8988T (cell line): ENCODE measurements at regions not wholly inside any gene's neighbourhood (a gene's known extent, or its start where the extent isn't known, plus 50 kb on each side); places are given as distances from the start of the nearest gene placed in this dataset.
A peak's percentile ranks its signal among the peaks of the same experiment; 100 is the strongest.
"Not testable (repeated sequence)": the region's sequence is repeated elsewhere in the genome, so short reads cannot be mapped to it uniquely, and the experiment has no call there.

ENCODE experiments used
- DNase-seq: peaks from one replicate; pipeline ENCODE4 v3.0.0; 2011

- no peak for DNase-seq
These were observed 67.7 kb downstream of the SMIM20 start for GRCh38 chr4:25981749-25982148.

GRCh38 chr4:25982962-25983361 lies 68.9 kb downstream of the SMIM20 start:
- no peak for DNase-seq

GRCh38 chr4:25984266-25984665 lies 70.2 kb downstream of the SMIM20 start:
- no peak for DNase-seq

- DNase-seq: no peak
These were observed 70.8 kb downstream of the SMIM20 start for GRCh38 chr4:25984796-25985195.

GRCh38 chr4:25986807-25987206 lies 72.8 kb downstream of the SMIM20 start:
- no peak for DNase-seq

- no peak for DNase-seq
These were observed 77.3 kb downstream of the SMIM20 start for GRCh38 chr4:25991340-25991739.

- peak; percentile 34 for DNase-seq
These were observed 79.6 kb downstream of the SMIM20 start for GRCh38 chr4:25993395-25994185.

- not testable (repeated sequence) for DNase-seq
These were observed 80.6 kb downstream of the SMIM20 start for GRCh38 chr4:25994577-25994976.

GRCh38 chr4:26000274-26000950 lies 86.4 kb downstream of the SMIM20 start:
- DNase-seq: no peak

- no peak for DNase-seq
These were observed 87.4 kb downstream of the SMIM20 start for GRCh38 chr4:26001413-26001812.

GRCh38 chr4:26001816-26002215 lies 87.8 kb downstream of the SMIM20 start:
- DNase-seq: no peak

- DNase-seq: no peak
These were observed 89.0 kb downstream of the SMIM20 start for GRCh38 chr4:26003056-26003455.

- no peak for DNase-seq
These were observed 90.3 kb downstream of the SMIM20 start for GRCh38 chr4:26004290-26004689.

GRCh38 chr4:26005764-26006163 lies 91.7 kb downstream of the SMIM20 start:
- no peak for DNase-seq

- no peak for DNase-seq
These were observed 94.7 kb downstream of the SMIM20 start for GRCh38 chr4:26008737-26009136.

- no peak for DNase-seq
These were observed 95.5 kb downstream of the SMIM20 start for GRCh38 chr4:26009502-26009901.

- DNase-seq: no peak
These were observed 96.3 kb downstream of the SMIM20 start for GRCh38 chr4:26010304-26010703.

GRCh38 chr4:26013629-26014028 lies 99.6 kb downstream of the SMIM20 start:
- DNase-seq: no peak

- DNase-seq: no peak
These were observed 101.2 kb downstream of the SMIM20 start for GRCh38 chr4:26015133-26015651.

- no peak for DNase-seq
These were observed 101.9 kb downstream of the SMIM20 start for GRCh38 chr4:26015906-26016305.

GRCh38 chr4:26017531-26017930 lies 103.5 kb downstream of the SMIM20 start:
- DNase-seq: no peak

- DNase-seq: not testable (repeated sequence)
These were observed 104.1 kb downstream of the SMIM20 start for GRCh38 chr4:26017961-26018700.

GRCh38 chr4:26020083-26020668 lies 106.2 kb downstream of the SMIM20 start:
- DNase-seq: no peak
